Keratinocyte (primary cell): ENCODE measurements at regions not wholly inside any gene's neighbourhood (a gene's known extent, or its start where the extent isn't known, plus 50 kb on each side); places are given as distances from the start of the nearest gene placed in this dataset.

Experiments used
- DNase-seq: peaks from one replicate; pipeline ENCODE4 v3.0.0-alpha.2; 2011; ENCODE audit warnings: low read depth, missing footprints, low spot score
- FAIRE-seq: peaks from 2 replicates; lab custom pipeline; 2011; peaks lifted over from hg19 to GRCh38; lab: Jason Lieb, UNC
- H2AFZ ChIP-seq: 2 replicates; pipeline ENCODE4 v1.6.0; 2012; ENCODE audit warnings: low read length, control low read depth, inconsistent platforms; ENCODE audit not compliant: control insufficient read depth
- H3K27ac ChIP-seq: 2 replicates; pipeline ENCODE4 v1.5.1; 2011; ENCODE audit warnings: low read length; ENCODE audit not compliant: control insufficient read depth, insufficient read depth
- H3K27me3 ChIP-seq: 3 replicates; pipeline ENCODE4 v1.6.0; 2011; ENCODE audit warnings: low read length; ENCODE audit not compliant: control insufficient read depth, insufficient read depth; ENCODE audit errors: extremely low read depth
- H3K36me3 ChIP-seq, 2 experiments: 2 replicates in 1 of 2; 3 replicates in 1 of 2; pipeline ENCODE4 v1.5.1; 2011; ENCODE audit warnings: low read length in 2 of 2, mild to moderate bottlenecking in 1 of 2; ENCODE audit not compliant: control insufficient read depth in 2 of 2, insufficient read depth in 2 of 2; ENCODE audit errors: extremely low read depth in 1 of 2
- H3K4me1 ChIP-seq: 3 replicates; pipeline ENCODE4 v1.5.1; 2011; ENCODE audit warnings: low read length; ENCODE audit not compliant: control insufficient read depth, insufficient read depth; ENCODE audit errors: extremely low read depth
- H3K4me2 ChIP-seq: 3 replicates; pipeline ENCODE4 v1.6.0; 2011; ENCODE audit warnings: low read depth, low read length; ENCODE audit not compliant: control insufficient read depth, insufficient read depth; ENCODE audit errors: extremely low read depth
- H3K4me3 ChIP-seq, 3 experiments: fragments of 200-600 bp in 1 of 3; sonication (generic) in 1 of 3; 2 replicates in 2 of 3; 3 replicates in 1 of 3; pipeline ENCODE4 v1.5.1; 2011 to 2016; ENCODE audit warnings: low read length in 3 of 3, mild to moderate bottlenecking in 3 of 3, control low read depth in 2 of 3, inconsistent platforms in 1 of 3, low read depth in 1 of 3, mixed read lengths in 1 of 3, mixed run types in 1 of 3, moderate library complexity in 1 of 3; ENCODE audit not compliant: control insufficient read depth in 2 of 3, insufficient read depth in 2 of 3; ENCODE audit errors: extremely low read depth in 1 of 3
- H3K79me2 ChIP-seq: 2 replicates; pipeline ENCODE4 v1.6.0; 2012; ENCODE audit warnings: low read length; ENCODE audit not compliant: control insufficient read depth, insufficient read depth
- H3K9ac ChIP-seq: 3 replicates; pipeline ENCODE4 v1.6.0; 2011; ENCODE audit warnings: low read length; ENCODE audit not compliant: control insufficient read depth, insufficient read depth; ENCODE audit errors: extremely low read depth
- H3K9me1 ChIP-seq: 3 replicates; pipeline ENCODE4 v1.6.0; 2011; ENCODE audit warnings: low read length; ENCODE audit not compliant: control insufficient read depth, insufficient read depth; ENCODE audit errors: extremely low read depth
- H3K9me3 ChIP-seq: 2 replicates; pipeline ENCODE4 v1.5.1; 2012; ENCODE audit warnings: low read depth, low read length; ENCODE audit not compliant: control insufficient read depth
- H4K20me1 ChIP-seq: 3 replicates; pipeline ENCODE4 v1.6.0; 2011; ENCODE audit warnings: low read length; ENCODE audit not compliant: control insufficient read depth, insufficient read depth; ENCODE audit errors: extremely low read depth
- CTCF ChIP-seq, 3 experiments: IDR thresholded peaks in 1 of 3; conservative IDR thresholded peaks in 1 of 3; optimal IDR thresholded peaks in 1 of 3; 2 replicates in 2 of 3; 3 replicates in 1 of 3; pipeline versions ENCODE3 to v1.5.1; 2011; ENCODE audit warnings: low read length in 3 of 3, mild to moderate bottlenecking in 3 of 3, moderate library complexity in 2 of 3, control low read depth in 1 of 3, inconsistent platforms in 1 of 3; ENCODE audit not compliant: insufficient read depth in 2 of 3; ENCODE audit errors: extremely low read depth in 1 of 3
- EZH2 ChIP-seq: IDR thresholded peaks from one replicate; pipeline ENCODE4 v1.6.1; 2012; ENCODE audit warnings: inconsistent platforms, mild to moderate bottlenecking, low read length, moderate library complexity
- dilution Hi-C: fragments of 300-500 bp; cut with MboI; formaldehyde crosslinking; loops from one replicate; pipeline ENCODE4 v1.7.0; 2020; ENCODE audit warnings: low sequenced_read_pairs; ENCODE audit not compliant: extremely low pct_ligation_motif_present

- Histone ChIP-seq H3K36me3 (no peaks in the 10 kb centered on the region), H3K27ac (no peak overlapping the region), H3K9me3 (no peaks in the 10 kb centered on the region), H3K9ac (no peak overlapping the region), H3K4me1 (peaks cover 5% of the 10 kb centered on the region), H3K27me3 (no peaks in the 10 kb centered on the region), H3K4me3 (no peak overlapping the region), H3K9me1 (no peaks in the 10 kb centered on the region), H2AFZ (no peak overlapping the region), H3K4me2 (no peak overlapping the region), H4K20me1 (no peaks in the 10 kb centered on the region), H3K79me2 (no peaks in the 10 kb centered on the region)
- TF ChIP-seq EZH2 = no peak
- peak; percentile 33 to 65 (median 62) for TF ChIP-seq CTCF (optimal IDR thresholded peaks at IDR 0.05 in 1 of 3, IDR thresholded peaks at IDR 0.05 in 1 of 3, conservative IDR thresholded peaks at IDR 0.05 in 1 of 3; ENCODE audit: extremely low read depth in 1 of 3, insufficient read depth in 2 of 3, low read length in 3 of 3)
- no peak for DNase-seq
- FAIRE-seq = no peak
- dilution Hi-C loops = no loop called here
These were observed 388.0 kb downstream of the VRK1 start for GRCh38 chr14:97185186-97185585.

- Histone ChIP-seq H3K9me3 (no peaks in the 10 kb centered on the region), H4K20me1 (no peaks in the 10 kb centered on the region), H3K4me2 (no peak overlapping the region), H3K4me1 (no peaks in the 10 kb centered on the region), H3K9me1 (no peaks in the 10 kb centered on the region), H3K27me3 (no peaks in the 10 kb centered on the region), H3K4me3 (no peak overlapping the region), H3K9ac (no peak overlapping the region), H3K79me2 (no peaks in the 10 kb centered on the region), H3K36me3 (no peaks in the 10 kb centered on the region), H3K27ac (no peak overlapping the region), H2AFZ (no peak overlapping the region)
- no peak for TF ChIP-seq CTCF (optimal IDR thresholded peaks at IDR 0.05 in 1 of 3, IDR thresholded peaks at IDR 0.05 in 1 of 3, conservative IDR thresholded peaks at IDR 0.05 in 1 of 3; ENCODE audit: extremely low read depth in 1 of 3, insufficient read depth in 2 of 3, low read length in 3 of 3)
- no peak for TF ChIP-seq EZH2
- FAIRE-seq (no peak), DNase-seq (no peak)
- dilution Hi-C loops = no loop called here
These were observed 390.7 kb downstream of the VRK1 start for GRCh38 chr14:97187916-97188315.
